Activated CD4-positive, alpha-beta T cell treated with anti-CD3 and anti-CD28 coated beads, Interleukin-2, amount 10 ng/mL, durations not matched to agents 7 days and 5 days (primary cell): ENCODE measurements at regions not wholly inside any gene's neighbourhood (a gene's known extent, or its start where the extent isn't known, plus 50 kb on each side); places are given as distances from the start of the nearest gene placed in this dataset.

Source experiments
- CTCF ChIA-PET: fragments of 350-600 bp; sonication (Branson Sonifier 250); formaldehyde crosslinking; loops from one replicate; lab custom pipeline; 2021; ENCODE audit warnings: antibody characterized with exemption; lab: Charles Lee
- POLR2A ChIA-PET: fragments of 350-600 bp; sonication (Branson Sonifier 250); formaldehyde crosslinking; loops from one replicate; lab custom pipeline; 2021; ENCODE audit warnings: antibody characterized with exemption; lab: Charles Lee
- DNase-seq: peaks from one replicate; pipeline ENCODE4 v3.0.0-alpha.2; 2020
- H3K27ac Mint-ChIP-seq: one replicate; pipeline ENCODE4 v1.8.0; 2021; ENCODE audit warnings: mild to moderate bottlenecking, moderate library complexity, mixed read lengths
- H3K27me3 Mint-ChIP-seq: one replicate; pipeline ENCODE4 v1.8.0; 2021; ENCODE audit warnings: mixed read lengths
- H3K36me3 Mint-ChIP-seq: one replicate; pipeline ENCODE4 v1.8.0; 2021; ENCODE audit warnings: low read depth, mixed read lengths
- H3K4me1 Mint-ChIP-seq: one replicate; pipeline ENCODE4 v1.8.0; 2021; ENCODE audit warnings: mixed read lengths
- H3K4me3 Mint-ChIP-seq: one replicate; pipeline ENCODE4 v1.8.0; 2021; ENCODE audit warnings: mild to moderate bottlenecking, moderate library complexity, mixed read lengths
- H3K9me3 Mint-ChIP-seq: one replicate; pipeline ENCODE4 v1.8.0; 2021; ENCODE audit warnings: mixed read lengths

- no peak for DNase-seq
- Mint-ChIP-seq H3K27me3 (peaks cover 15% of the 10 kb centered on the region), H3K9me3 (peaks cover 2% of the 10 kb centered on the region), H3K4me1 (no peaks in the 10 kb centered on the region), H3K4me3 (no peak overlapping the region), H3K27ac (no peak overlapping the region), H3K36me3 (no peaks in the 10 kb centered on the region)
- ChIA-PET POLR2A (no interaction called here), CTCF (no interaction called here)
These were observed 118.2 kb downstream of the HSD17B3 start for GRCh38 chr9:96183751-96184150.

GRCh38 chr9:96178153-96178552, 123.8 kb downstream of the HSD17B3 start:
- no peak for DNase-seq
- POLR2A ChIA-PET, result no interaction called here
- Mint-ChIP-seq H3K36me3 (no peaks in the 10 kb centered on the region), H3K4me1 (no peaks in the 10 kb centered on the region), H3K27me3 (peaks cover 38% of the 10 kb centered on the region), H3K27ac (no peak overlapping the region), H3K4me3 (no peak overlapping the region), H3K9me3 (no peaks in the 10 kb centered on the region)
- CTCF ChIA-PET, result no interaction called here

- no peak overlapping the region for H3K4me3 Mint-ChIP-seq
- H3K4me1 Mint-ChIP-seq, result no peaks in the 10 kb centered on the region
- no peak for DNase-seq
- ChIA-PET CTCF (no interaction called here), POLR2A (no interaction called here)
- peaks cover 39% of the 10 kb centered on the region for H3K27me3 Mint-ChIP-seq
- H3K27ac Mint-ChIP-seq, result no peak overlapping the region
- H3K36me3 Mint-ChIP-seq, result no peaks in the 10 kb centered on the region
- no peaks in the 10 kb centered on the region for H3K9me3 Mint-ChIP-seq
These were observed 124.3 kb downstream of the HSD17B3 start for GRCh38 chr9:96177719-96178028.

- Mint-ChIP-seq H3K36me3 (no peaks in the 10 kb centered on the region), H3K4me1 (no peaks in the 10 kb centered on the region), H3K27me3 (peaks cover 41% of the 10 kb centered on the region), H3K4me3 (no peak overlapping the region), H3K9me3 (no peaks in the 10 kb centered on the region), H3K27ac (no peak overlapping the region)
- POLR2A ChIA-PET, result no interaction called here
- CTCF ChIA-PET, result no interaction called here
- no peak for DNase-seq
These were observed 124.8 kb downstream of the HSD17B3 start for GRCh38 chr9:96177005-96177718.

GRCh38 chr9:96175796-96176195, 126.2 kb downstream of the HSD17B3 start:
- no peak for DNase-seq
- POLR2A ChIA-PET, result interaction anchor here (0.6 kb wide), 1 partner anchor 1506 kb away, joined by 4 read pairs; no protein-coding TSS in a partner anchor
- Mint-ChIP-seq H3K27ac (no peak overlapping the region), H3K27me3 (peaks cover 43% of the 10 kb centered on the region), H3K4me1 (no peaks in the 10 kb centered on the region), H3K4me3 (no peak overlapping the region), H3K36me3 (no peaks in the 10 kb centered on the region), H3K9me3 (no peaks in the 10 kb centered on the region)
- CTCF ChIA-PET, result no interaction called here

GRCh38 chr9:96175001-96175400, 127.0 kb downstream of the HSD17B3 start:
- DNase-seq, result no peak
- Mint-ChIP-seq H3K27ac (no peak overlapping the region), H3K4me3 (no peak overlapping the region), H3K9me3 (no peaks in the 10 kb centered on the region), H3K27me3 (peaks cover 43% of the 10 kb centered on the region), H3K4me1 (no peaks in the 10 kb centered on the region), H3K36me3 (no peaks in the 10 kb centered on the region)
- CTCF ChIA-PET, result no interaction called here
- POLR2A ChIA-PET, result no interaction called here

- Mint-ChIP-seq H3K27me3 (peaks cover 43% of the 10 kb centered on the region), H3K27ac (no peak overlapping the region), H3K4me3 (no peak overlapping the region), H3K4me1 (no peaks in the 10 kb centered on the region), H3K9me3 (no peaks in the 10 kb centered on the region), H3K36me3 (no peaks in the 10 kb centered on the region)
- no peak for DNase-seq
- ChIA-PET CTCF (interaction anchor here (0.7 kb wide), 1 partner anchor 16 kb away, joined by 3 read pairs; no protein-coding TSS in a partner anchor), POLR2A (no interaction called here)
These were observed 127.6 kb downstream of the HSD17B3 start for GRCh38 chr9:96174371-96174770.

GRCh38 chr9:96173640-96174039, 128.3 kb downstream of the HSD17B3 start:
- Mint-ChIP-seq H3K9me3 (no peaks in the 10 kb centered on the region), H3K4me3 (no peak overlapping the region), H3K27ac (no peak overlapping the region), H3K36me3 (no peaks in the 10 kb centered on the region), H3K27me3 (peaks cover 43% of the 10 kb centered on the region), H3K4me1 (no peaks in the 10 kb centered on the region)
- ChIA-PET CTCF (interaction anchor here (0.7 kb wide), 1 partner anchor 15 kb away, joined by 3 read pairs; no protein-coding TSS in a partner anchor), POLR2A (no interaction called here)
- no peak for DNase-seq

GRCh38 chr9:96172797-96173196, 129.2 kb downstream of the HSD17B3 start:
- peaks cover 40% of the 10 kb centered on the region for H3K27me3 Mint-ChIP-seq
- H3K9me3 Mint-ChIP-seq, result no peaks in the 10 kb centered on the region
- no peaks in the 10 kb centered on the region for H3K36me3 Mint-ChIP-seq
- H3K4me3 Mint-ChIP-seq, result no peak overlapping the region
- no peak overlapping the region for H3K27ac Mint-ChIP-seq
- CTCF ChIA-PET, result no interaction called here
- POLR2A ChIA-PET, result no interaction called here
- H3K4me1 Mint-ChIP-seq, result no peaks in the 10 kb centered on the region
- DNase-seq, result no peak

GRCh38 chr9:96171728-96172127, 130.2 kb downstream of the HSD17B3 start:
- DNase-seq, result no peak
- ChIA-PET POLR2A (no interaction called here), CTCF (interaction anchor here (0.9 kb wide), 1 partner anchor 19 kb away, joined by 3 read pairs; no protein-coding TSS in a partner anchor)
- Mint-ChIP-seq H3K36me3 (no peaks in the 10 kb centered on the region), H3K9me3 (no peaks in the 10 kb centered on the region), H3K4me1 (no peaks in the 10 kb centered on the region), H3K4me3 (no peak overlapping the region), H3K27me3 (peaks cover 35% of the 10 kb centered on the region), H3K27ac (no peak overlapping the region)

GRCh38 chr9:96169901-96170300, 132.1 kb downstream of the HSD17B3 start:
- H3K9me3 Mint-ChIP-seq, result no peaks in the 10 kb centered on the region
- DNase-seq, result no peak
- CTCF ChIA-PET, result no interaction called here
- H3K4me3 Mint-ChIP-seq, result no peak overlapping the region
- no peaks in the 10 kb centered on the region for H3K4me1 Mint-ChIP-seq
- no peaks in the 10 kb centered on the region for H3K36me3 Mint-ChIP-seq
- H3K27ac Mint-ChIP-seq, result no peak overlapping the region
- H3K27me3 Mint-ChIP-seq, result peaks cover 25% of the 10 kb centered on the region
- POLR2A ChIA-PET, result no interaction called here

GRCh38 chr9:96169484-96169883, 132.5 kb downstream of the HSD17B3 start:
- Mint-ChIP-seq H3K27me3 (peaks cover 21% of the 10 kb centered on the region), H3K27ac (no peak overlapping the region), H3K4me1 (no peaks in the 10 kb centered on the region), H3K9me3 (no peaks in the 10 kb centered on the region), H3K4me3 (no peak overlapping the region), H3K36me3 (no peaks in the 10 kb centered on the region)
- POLR2A ChIA-PET, result no interaction called here
- CTCF ChIA-PET, result no interaction called here
- no peak for DNase-seq

- peaks cover 16% of the 10 kb centered on the region for H3K27me3 Mint-ChIP-seq
- CTCF ChIA-PET, result no interaction called here
These were observed 133.1 kb downstream of the HSD17B3 start for GRCh38 chr9:96168882-96169281.

GRCh38 chr9:96167011-96167410, 135.0 kb downstream of the HSD17B3 start:
- H3K27ac Mint-ChIP-seq, result no peak overlapping the region
- no peak for DNase-seq
- CTCF ChIA-PET, result no interaction called here
- H3K4me3 Mint-ChIP-seq, result no peak overlapping the region
- H3K36me3 Mint-ChIP-seq, result no peaks in the 10 kb centered on the region
- H3K27me3 Mint-ChIP-seq, result peaks cover 11% of the 10 kb centered on the region
- POLR2A ChIA-PET, result no interaction called here
- no peaks in the 10 kb centered on the region for H3K9me3 Mint-ChIP-seq
- H3K4me1 Mint-ChIP-seq, result no peaks in the 10 kb centered on the region

More at GRCh38 chr9:96168882-96169281, 133.1 kb downstream of the HSD17B3 start:
- H3K4me1 Mint-ChIP-seq, result no peaks in the 10 kb centered on the region
- no peak for DNase-seq
- POLR2A ChIA-PET, result no interaction called here
- no peak overlapping the region for H3K27ac Mint-ChIP-seq
- H3K36me3 Mint-ChIP-seq, result no peaks in the 10 kb centered on the region
- no peak overlapping the region for H3K4me3 Mint-ChIP-seq
- no peaks in the 10 kb centered on the region for H3K9me3 Mint-ChIP-seq
